Esophagus muscularis mucosa (tissue), 3 donors: ENCODE measurements at regions not wholly inside any gene's neighbourhood (a gene's known extent, or its start where the extent isn't known, plus 50 kb on each side); places are given as distances from the start of the nearest gene placed in this dataset.

Experiments used
- POLR2A ChIP-seq: fragments of 450-650 bp; IDR thresholded peaks from one replicate; pipeline ENCODE4 v1.6.1; 2017; ENCODE audit warnings: antibody characterized with exemption, moderate library complexity, mild to moderate bottlenecking, low read depth
- POLR2AphosphoS5 ChIP-seq, 2 donors: sonication (generic); formaldehyde crosslinking; IDR thresholded peaks; one replicate each; pipeline ENCODE4 v1.6.1; 2017; ENCODE audit warnings: antibody characterized with exemption in 2 of 2
- TF ChIP-seq, protein P1 (sequence below), 3 experiments: fragments of 200-600 bp in 2 of 3; fragments of 450-650 bp in 1 of 3; sonication (generic) in 2 of 3; IDR thresholded peaks; one replicate each; pipeline ENCODE4 v1.5.1; 2017 to 2019; ENCODE audit warnings: antibody characterized with exemption in 3 of 3, mild to moderate bottlenecking in 2 of 3, moderate library complexity in 1 of 3

DNA sequence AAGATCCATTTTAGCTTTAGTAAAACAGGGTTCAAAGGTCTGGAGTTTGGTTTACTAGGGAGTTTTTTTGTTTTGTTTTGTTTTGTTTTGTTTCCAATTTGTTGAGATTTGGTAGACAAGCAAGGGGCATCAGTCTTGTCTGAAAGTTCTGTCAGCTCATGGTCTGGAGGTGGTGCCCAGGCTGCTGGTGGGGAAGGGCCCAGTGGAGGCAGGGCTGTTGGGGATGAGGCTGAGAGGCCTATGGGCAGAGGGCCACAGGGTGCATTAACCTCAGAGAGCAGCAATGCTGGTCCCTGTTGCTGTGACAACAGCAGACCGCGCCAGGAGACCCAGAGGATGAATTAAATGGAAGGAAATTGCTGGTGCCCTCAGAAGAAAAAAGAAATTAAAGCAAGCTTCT lies 174.5 kb downstream of the FGF1 start:
- TF ChIP-seq, protein P1, sequence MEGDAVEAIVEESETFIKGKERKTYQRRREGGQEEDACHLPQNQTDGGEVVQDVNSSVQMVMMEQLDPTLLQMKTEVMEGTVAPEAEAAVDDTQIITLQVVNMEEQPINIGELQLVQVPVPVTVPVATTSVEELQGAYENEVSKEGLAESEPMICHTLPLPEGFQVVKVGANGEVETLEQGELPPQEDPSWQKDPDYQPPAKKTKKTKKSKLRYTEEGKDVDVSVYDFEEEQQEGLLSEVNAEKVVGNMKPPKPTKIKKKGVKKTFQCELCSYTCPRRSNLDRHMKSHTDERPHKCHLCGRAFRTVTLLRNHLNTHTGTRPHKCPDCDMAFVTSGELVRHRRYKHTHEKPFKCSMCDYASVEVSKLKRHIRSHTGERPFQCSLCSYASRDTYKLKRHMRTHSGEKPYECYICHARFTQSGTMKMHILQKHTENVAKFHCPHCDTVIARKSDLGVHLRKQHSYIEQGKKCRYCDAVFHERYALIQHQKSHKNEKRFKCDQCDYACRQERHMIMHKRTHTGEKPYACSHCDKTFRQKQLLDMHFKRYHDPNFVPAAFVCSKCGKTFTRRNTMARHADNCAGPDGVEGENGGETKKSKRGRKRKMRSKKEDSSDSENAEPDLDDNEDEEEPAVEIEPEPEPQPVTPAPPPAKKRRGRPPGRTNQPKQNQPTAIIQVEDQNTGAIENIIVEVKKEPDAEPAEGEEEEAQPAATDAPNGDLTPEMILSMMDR (IDR thresholded peaks at IDR 0.05) = no peak
- TF ChIP-seq POLR2A (no peak), POLR2AphosphoS5 (IDR thresholded peaks at IDR 0.05) (no peak)
